ENCODE measurements at regions not wholly inside any gene's neighbourhood (a gene's known extent, or its start where the extent isn't known, plus 50 kb on each side); places are given as distances from the start of the nearest gene placed in this dataset.

GRCh38 chr18:35780937-35781336 lies 191.5 kb upstream of the RMP24 start:
- no peak overlapping the region for H3K4me3 ChIP-seq (ENCODE audit: low read depth, low read length)
- DNase-seq (ENCODE audit: low read depth, low spot score) = no peak
- TF ChIP-seq CTCF (IDR thresholded peaks at IDR 0.05; ENCODE audit: low read depth, low read length) = no peak
- in situ Hi-C loops (cut with HindIII; ENCODE audit: low sequenced_read_pairs) = no loop called here

- H3K4me3 ChIP-seq (ENCODE audit: low read depth, low read length) = no peak overlapping the region
- no peak for TF ChIP-seq CTCF (IDR thresholded peaks at IDR 0.05; ENCODE audit: low read depth, low read length)
- no peak for DNase-seq (ENCODE audit: low read depth, low spot score)
- in situ Hi-C loops (cut with HindIII; ENCODE audit: low sequenced_read_pairs) = no loop called here
Observed at GRCh38 chr18:35782926-35783325, 189.6 kb upstream of the RMP24 start.

GRCh38 chr18:35786365-35787042 lies 186.0 kb upstream of the RMP24 start:
- no peak for TF ChIP-seq CTCF (IDR thresholded peaks at IDR 0.05; ENCODE audit: low read depth, low read length)
- in situ Hi-C loops (cut with HindIII; ENCODE audit: low sequenced_read_pairs) = no loop called here
- no peak for DNase-seq (ENCODE audit: low read depth, low spot score)
- no peak overlapping the region for H3K4me3 ChIP-seq (ENCODE audit: low read depth, low read length)

GRCh38 chr18:35789543-35789942 lies 182.9 kb upstream of the RMP24 start:
- no peak for TF ChIP-seq CTCF (IDR thresholded peaks at IDR 0.05; ENCODE audit: low read depth, low read length)
- no peak overlapping the region for H3K4me3 ChIP-seq (ENCODE audit: low read depth, low read length)
- in situ Hi-C loops (cut with HindIII; ENCODE audit: low sequenced_read_pairs) = no loop called here
- DNase-seq (ENCODE audit: low read depth, low spot score) = no peak

- no peak overlapping the region for H3K4me3 ChIP-seq (ENCODE audit: low read depth, low read length)
- no peak for TF ChIP-seq CTCF (IDR thresholded peaks at IDR 0.05; ENCODE audit: low read depth, low read length)
- DNase-seq (ENCODE audit: low read depth, low spot score) = no peak
- in situ Hi-C loops (cut with HindIII; ENCODE audit: low sequenced_read_pairs) = no loop called here
Observed at GRCh38 chr18:35797948-35798347, 174.5 kb upstream of the RMP24 start.

GRCh38 chr18:35803551-35803950 lies 168.9 kb upstream of the RMP24 start:
- TF ChIP-seq CTCF (IDR thresholded peaks at IDR 0.05; ENCODE audit: low read depth, low read length) = no peak
- in situ Hi-C loops (cut with HindIII; ENCODE audit: low sequenced_read_pairs) = no loop called here
- no peak for DNase-seq (ENCODE audit: low read depth, low spot score)
- no peak overlapping the region for H3K4me3 ChIP-seq (ENCODE audit: low read depth, low read length)
